ENCODE measurements at regions not wholly inside any gene's neighbourhood (a gene's known extent, or its start where the extent isn't known, plus 50 kb on each side); places are given as distances from the start of the nearest gene placed in this dataset.

GRCh38 chr2:215765729-215766360 is 247.5 kb downstream of the MREG start:
- Histone ChIP-seq H3K36me3 (ENCODE audit: insufficient read depth, low read length) (no peaks in the 10 kb centered on the region), H3F3A (ENCODE audit: low read depth) (no peaks in the 10 kb centered on the region), H3K9me3 (ENCODE audit: insufficient read depth, low read depth, low read length) (no peaks in the 10 kb centered on the region), H3K9ac (ENCODE audit: low read depth, low read length, poor library complexity, severe bottlenecking) (no peak overlapping the region), H3K4me3 (ENCODE audit: low read length, poor library complexity, severe bottlenecking) (no peak overlapping the region), H4K20me1 (ENCODE audit: insufficient read depth, low read length, poor library complexity, severe bottlenecking) (no peaks in the 10 kb centered on the region), H2AFZ (ENCODE audit: low read length) (no peak overlapping the region), H3K79me2 (ENCODE audit: insufficient read depth, low read length) (no peaks in the 10 kb centered on the region), H3K27me3 (ENCODE audit: insufficient read depth, low read length, poor library complexity, severe bottlenecking) (no peaks in the 10 kb centered on the region), H3K4me1 (ENCODE audit: insufficient read depth, low read length, poor library complexity, severe bottlenecking) (no peaks in the 10 kb centered on the region), H3K4me2 (ENCODE audit: low read depth, low read length, poor library complexity, severe bottlenecking) (no peak overlapping the region), H3K9me2 (replicated peaks; ENCODE audit: low read depth, low read length) (no peaks in the 10 kb centered on the region)
- no peak for TF ChIP-seq EZH2phosphoT487 (IDR thresholded peaks at IDR 0.05; ENCODE audit: borderline replicate concordance)

- Histone ChIP-seq H3K36me3 (ENCODE audit: insufficient read depth, low read length) (no peaks in the 10 kb centered on the region), H3K79me2 (ENCODE audit: insufficient read depth, low read length) (no peaks in the 10 kb centered on the region), H3K9ac (ENCODE audit: low read depth, low read length, poor library complexity, severe bottlenecking) (no peak overlapping the region), H3K4me2 (ENCODE audit: low read depth, low read length, poor library complexity, severe bottlenecking) (no peak overlapping the region), H3K9me2 (replicated peaks; ENCODE audit: low read depth, low read length) (no peaks in the 10 kb centered on the region), H3K4me3 (ENCODE audit: low read length, poor library complexity, severe bottlenecking) (no peak overlapping the region), H3F3A (ENCODE audit: low read depth) (no peaks in the 10 kb centered on the region), H3K4me1 (ENCODE audit: insufficient read depth, low read length, poor library complexity, severe bottlenecking) (no peaks in the 10 kb centered on the region), H3K27me3 (ENCODE audit: insufficient read depth, low read length, poor library complexity, severe bottlenecking) (no peaks in the 10 kb centered on the region), H3K9me3 (ENCODE audit: insufficient read depth, low read depth, low read length) (no peaks in the 10 kb centered on the region), H4K20me1 (ENCODE audit: insufficient read depth, low read length, poor library complexity, severe bottlenecking) (no peaks in the 10 kb centered on the region), H2AFZ (ENCODE audit: low read length) (no peak overlapping the region)
- TF ChIP-seq EZH2phosphoT487 (IDR thresholded peaks at IDR 0.05; ENCODE audit: borderline replicate concordance) (no peak), CTCF (conservative IDR thresholded peaks at IDR 0.05; ENCODE audit: low read length) (no peak)
Measured at GRCh38 chr2:215764441-215765048, 248.8 kb downstream of the MREG start.

GRCh38 chr2:215760557-215760956 is 252.8 kb downstream of the MREG start:
- no peaks in the 10 kb centered on the region for H3K9me2 ChIP-seq (replicated peaks; ENCODE audit: low read depth, low read length)
- no peaks in the 10 kb centered on the region for H3K27me3 ChIP-seq (ENCODE audit: insufficient read depth, low read length, poor library complexity, severe bottlenecking)

More at GRCh38 chr2:215760557-215760956, 252.8 kb downstream of the MREG start:
- no peaks in the 10 kb centered on the region for H4K20me1 ChIP-seq (ENCODE audit: insufficient read depth, low read length, poor library complexity, severe bottlenecking)
- H3K36me3 ChIP-seq (ENCODE audit: insufficient read depth, low read length) = no peaks in the 10 kb centered on the region
- H3F3A ChIP-seq (ENCODE audit: low read depth) = no peaks in the 10 kb centered on the region
- no peaks in the 10 kb centered on the region for H3K4me1 ChIP-seq (ENCODE audit: insufficient read depth, low read length, poor library complexity, severe bottlenecking)
- H3K4me3 ChIP-seq (ENCODE audit: low read length, poor library complexity, severe bottlenecking) = no peak overlapping the region
- no peak overlapping the region for H2AFZ ChIP-seq (ENCODE audit: low read length)
- H3K9me3 ChIP-seq (ENCODE audit: insufficient read depth, low read depth, low read length) = no peaks in the 10 kb centered on the region
- no peak overlapping the region for H3K4me2 ChIP-seq (ENCODE audit: low read depth, low read length, poor library complexity, severe bottlenecking)
- H3K9ac ChIP-seq (ENCODE audit: low read depth, low read length, poor library complexity, severe bottlenecking) = no peak overlapping the region
- TF ChIP-seq EZH2phosphoT487 (IDR thresholded peaks at IDR 0.05; ENCODE audit: borderline replicate concordance) (no peak), CTCF (conservative IDR thresholded peaks at IDR 0.05; ENCODE audit: low read length) (no peak)
- H3K79me2 ChIP-seq (ENCODE audit: insufficient read depth, low read length) = no peaks in the 10 kb centered on the region
